Right lobe of liver (tissue), 6 donors: ENCODE measurements at regions not wholly inside any gene's neighbourhood (a gene's known extent, or its start where the extent isn't known, plus 50 kb on each side); places are given as distances from the start of the nearest gene placed in this dataset.

Experiments used
- ATAC-seq, 4 donors: fragments of 200-7000 bp; cut with Tn5 transposase; one replicate each; pipeline ENCODE4 v1.9.1; 2020; ENCODE audit warnings: mild to moderate bottlenecking in 4 of 4, moderate library complexity in 4 of 4
- DNase-seq, 3 donors: peaks; one replicate each; pipeline ENCODE4 v3.0.0-alpha.2; 2020
- H3K27ac ChIP-seq, 3 donors: fragments of 200-600 bp; one replicate each; pipeline ENCODE4 v1.8.0; 2022
- H3K27me3 ChIP-seq, 2 donors: fragments of 200-600 bp; one replicate each; pipeline ENCODE4 v1.8.0; 2022
- H3K36me3 ChIP-seq, 4 donors: fragments of 200-600 bp; sonication (generic) in 1 of 4; one replicate each; pipeline versions ENCODE4 v1.5.1 to v1.8.0; 2017 to 2022; ENCODE audit warnings: control low read depth in 1 of 4
- H3K4me1 ChIP-seq, 4 donors: fragments of 200-600 bp; sonication (generic) in 1 of 4; one replicate each; pipeline versions ENCODE4 v1.5.1 to v1.8.0; 2017 to 2022; ENCODE audit warnings: control low read depth in 1 of 4
- H3K4me3 ChIP-seq, 3 donors: fragments of 200-600 bp; one replicate each; pipeline ENCODE4 v1.8.0; 2022
- H3K9me3 ChIP-seq, 4 donors: fragments of 200-600 bp; sonication (generic) in 1 of 4; one replicate each; pipeline versions ENCODE4 v1.5.1 to v1.8.0; 2017 to 2022; ENCODE audit warnings: control low read depth in 1 of 4
- CTCF ChIP-seq, 4 donors: fragments of 200-600 bp in 3 of 4; fragments of 450-650 bp in 1 of 4; IDR thresholded peaks; one replicate each; pipeline versions ENCODE4 v1.5.1 to v1.8.0; 2016 to 2022; ENCODE audit warnings: antibody characterized with exemption in 4 of 4, mild to moderate bottlenecking in 2 of 4
- POLR2A ChIP-seq: fragments of 450-650 bp; IDR thresholded peaks from one replicate; pipeline ENCODE4 v1.6.1; 2017; ENCODE audit warnings: antibody characterized with exemption, mild to moderate bottlenecking
- WGBS: methylation state at CpG from one replicate; pipeline ENCODE4 v1.1.6; 2018; ENCODE audit warnings: low coverage, low lambda C conversion rate; ENCODE audit not compliant: insufficient coverage; ENCODE audit errors: missing lambda C conversion rate; 5-methylcytosine and 5-hydroxymethylcytosine counted together
- intact Hi-C, 2 donors: fragments of 100-400 bp; cut with DNase I; formaldehyde crosslinking; loops; one replicate each; pipeline versions ENCODE4 v1.11.2 to v1.14.1; 2022
- donor health status: DM: no; HTN: yes; CAD: no.
- donor health status: DM: no; HTN: no; CAD: no.
- donor health status: DM: no; HTN: no; CAD: no.
- donor health status: DM: no; HTN: yes; CAD: no.
- donor health status: DM: no; HTN: yes; CAD: no.

- Histone ChIP-seq H3K27ac (no peak overlapping the region), H3K4me1 (no peaks in the 10 kb centered on the region), H3K27me3 (no peaks in the 10 kb centered on the region), H3K4me3 (no peak overlapping the region), H3K9me3 (no peaks in the 10 kb centered on the region), H3K36me3 (no peaks in the 10 kb centered on the region)
- TF ChIP-seq CTCF (IDR thresholded peaks at IDR 0.05) = no peak
- no peak for TF ChIP-seq POLR2A
- no peak for DNase-seq
- no peak for ATAC-seq
- intact Hi-C loops = no loop called here
Observed at GRCh38 chr12:27148373-27148772, 66.0 kb upstream of the C12orf71 start.

GRCh38 chr12:27148791-27149190 lies 66.4 kb upstream of the C12orf71 start:
- DNase-seq (no peak), ATAC-seq (no peak)
- Histone ChIP-seq H3K27ac (no peak overlapping the region), H3K36me3 (no peaks in the 10 kb centered on the region), H3K9me3 (no peaks in the 10 kb centered on the region), H3K27me3 (no peaks in the 10 kb centered on the region), H3K4me3 (no peak overlapping the region), H3K4me1 (no peaks in the 10 kb centered on the region)
- 58% methylated on average over 2 of the region's 2 CpGs for WGBS
- TF ChIP-seq CTCF (IDR thresholded peaks at IDR 0.05) = no peak
- no peak for TF ChIP-seq POLR2A
- intact Hi-C loops = no loop called here

- no peaks in the 10 kb centered on the region for H3K4me1 ChIP-seq
- ATAC-seq = no peak
- no peaks in the 10 kb centered on the region for H3K36me3 ChIP-seq
- H3K9me3 ChIP-seq = no peaks in the 10 kb centered on the region
- intact Hi-C loops = no loop called here
- no peak for DNase-seq
- 77% methylated on average over 3 of the region's 3 CpGs for WGBS
- H3K4me3 ChIP-seq = no peak overlapping the region
- TF ChIP-seq CTCF (IDR thresholded peaks at IDR 0.05) (no peak), POLR2A (no peak)
- no peaks in the 10 kb centered on the region for H3K27me3 ChIP-seq
- no peak overlapping the region for H3K27ac ChIP-seq
Observed at GRCh38 chr12:27151479-27151878, 69.1 kb upstream of the C12orf71 start.

- 72% methylated on average over 4 of the region's 6 CpGs for WGBS
Observed at GRCh38 chr12:27158297-27158696, 75.9 kb upstream of the C12orf71 start.

More at GRCh38 chr12:27158297-27158696, 75.9 kb upstream of the C12orf71 start:
- Histone ChIP-seq H3K27ac (no peak overlapping the region), H3K4me1 (no peaks in the 10 kb centered on the region), H3K4me3 (no peak overlapping the region), H3K36me3 (no peaks in the 10 kb centered on the region), H3K27me3 (no peaks in the 10 kb centered on the region), H3K9me3 (no peaks in the 10 kb centered on the region)
- ATAC-seq (no peak), DNase-seq (no peak)
- intact Hi-C loops = no loop called here
- TF ChIP-seq POLR2A (no peak), CTCF (IDR thresholded peaks at IDR 0.05) (no peak)
